ENCODE measurements at regions not wholly inside any gene's neighbourhood (a gene's known extent, or its start where the extent isn't known, plus 50 kb on each side); places are given as distances from the start of the nearest gene placed in this dataset.
A peak's percentile ranks its signal among the peaks of the same experiment; 100 is the strongest.
"Not testable (repeated sequence)": the region's sequence is repeated elsewhere in the genome, so short reads cannot be mapped to it uniquely, and the experiment has no call there.

DNA sequence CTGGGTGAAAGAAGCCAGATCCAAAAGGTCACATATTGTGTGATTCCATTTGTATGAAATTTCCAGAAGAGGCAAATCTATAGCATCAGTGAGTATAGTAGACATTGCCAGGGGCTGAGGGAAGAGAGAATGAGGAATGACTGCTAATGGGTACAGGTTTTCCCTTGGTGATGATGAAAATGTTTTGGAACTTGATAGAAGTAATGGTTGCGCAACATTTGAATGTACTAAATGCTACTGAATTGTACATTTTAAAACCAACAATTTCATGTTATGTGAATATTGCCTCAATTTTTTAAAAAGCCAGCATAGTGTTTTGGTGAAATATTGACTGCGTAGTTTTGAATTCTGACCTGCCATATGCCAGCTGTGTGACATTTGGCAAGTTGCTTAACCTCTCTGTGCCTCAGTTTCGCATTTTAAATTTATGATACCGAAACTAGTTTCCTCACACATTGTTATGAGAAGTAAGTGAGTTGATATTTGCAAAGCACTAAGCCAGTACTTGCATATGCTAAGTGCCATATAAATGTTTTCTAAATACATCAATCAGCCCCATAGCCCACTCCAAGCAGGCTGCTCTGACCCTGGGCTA is 75.4 kb upstream of the TMEM45B start:
- peaks cover 9% of the 10 kb centered on the region for H3K27me3 ChIP-seq (ENCODE audit: control insufficient read depth, insufficient read depth, low read length)

DNA sequence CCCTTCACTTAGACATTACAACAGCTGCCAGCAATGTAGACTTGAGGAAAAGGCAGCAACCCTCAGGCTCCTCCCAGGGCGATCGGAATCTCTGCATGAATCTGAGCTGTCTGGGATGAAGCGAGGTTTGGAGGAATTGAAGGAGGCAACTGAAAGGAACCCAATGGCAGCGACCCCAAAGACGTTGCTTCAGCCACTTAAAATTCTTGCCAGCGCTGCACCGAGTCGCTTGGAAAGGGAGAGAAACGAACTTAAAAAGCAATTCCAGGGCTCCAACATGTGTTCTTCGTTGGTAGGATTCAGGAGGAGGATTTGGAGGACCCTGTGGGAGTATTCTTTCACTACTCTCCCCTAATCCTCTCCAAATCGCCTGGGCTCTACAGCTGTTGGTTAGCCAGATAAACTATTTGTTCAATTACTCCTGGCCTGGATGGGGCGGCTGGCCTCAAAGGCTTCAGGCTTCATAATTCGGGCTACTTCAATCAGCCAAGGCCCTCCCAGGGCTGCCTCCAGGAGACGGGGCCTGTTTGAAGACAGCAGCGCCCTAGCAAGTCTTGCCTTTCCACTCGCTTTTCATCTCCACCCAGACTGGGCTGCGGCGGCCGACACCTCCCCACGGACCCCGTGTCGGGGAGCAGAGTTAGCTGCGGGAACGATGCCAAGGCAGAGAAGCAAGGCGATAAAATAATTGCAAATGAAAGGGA is 72.4 kb upstream of the TMEM45B start:
- no peaks in the 10 kb centered on the region for H3K36me3 ChIP-seq (ENCODE audit: control insufficient read depth, insufficient read depth, low read length)
- H3K27me3 ChIP-seq (ENCODE audit: control insufficient read depth, insufficient read depth, low read length): peaks cover 13% of the 10 kb centered on the region
- H3K9me3 ChIP-seq (ENCODE audit: control insufficient read depth, low read length): no peaks in the 10 kb centered on the region
- no peak overlapping the region for H3K4me3 ChIP-seq (ENCODE audit: low read length)
- no peaks in the 10 kb centered on the region for H3K4me1 ChIP-seq (ENCODE audit: control insufficient read depth, insufficient read depth, low read length)
- no peak overlapping the region for H3K9ac ChIP-seq (ENCODE audit: low read length)

More for the DNA sequence above, 75.4 kb upstream of the TMEM45B start:
- Histone ChIP-seq H3K4me1 (ENCODE audit: control insufficient read depth, insufficient read depth, low read length) (no peaks in the 10 kb centered on the region), H3K4me3 (ENCODE audit: low read length) (no peak overlapping the region), H3K9ac (ENCODE audit: low read length) (no peak overlapping the region), H3K9me3 (ENCODE audit: control insufficient read depth, low read length) (no peaks in the 10 kb centered on the region), H3K36me3 (ENCODE audit: control insufficient read depth, insufficient read depth, low read length) (no peaks in the 10 kb centered on the region)

DNA sequence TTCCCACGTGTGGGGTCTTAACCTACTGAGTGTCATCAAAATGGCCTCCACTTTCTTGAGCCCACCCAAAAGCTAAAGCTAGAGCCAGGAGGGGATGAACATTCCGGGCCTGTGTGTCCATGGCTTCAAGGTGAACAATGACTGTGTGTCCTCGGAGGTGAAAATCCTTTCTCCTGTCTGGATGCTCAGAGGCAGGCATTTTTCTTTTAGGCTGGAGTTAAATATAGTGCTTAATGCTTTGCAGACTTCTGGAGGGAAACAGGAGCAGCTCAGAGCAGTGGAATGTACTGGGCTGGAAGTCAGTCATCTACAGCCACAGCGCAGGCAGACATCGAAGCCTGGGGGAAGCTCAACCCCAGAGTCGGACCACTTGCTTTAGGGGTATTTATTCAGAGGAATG is 68.6 kb upstream of the TMEM45B start:
- Histone ChIP-seq H3K4me1 (ENCODE audit: control insufficient read depth, insufficient read depth, low read length) (peaks cover 10% of the 10 kb centered on the region), H3K9me3 (ENCODE audit: control insufficient read depth, low read length) (no peaks in the 10 kb centered on the region), H3K36me3 (ENCODE audit: control insufficient read depth, insufficient read depth, low read length) (no peaks in the 10 kb centered on the region), H3K9ac (ENCODE audit: low read length) (no peak overlapping the region), H3K27me3 (ENCODE audit: control insufficient read depth, insufficient read depth, low read length) (peaks cover 10% of the 10 kb centered on the region), H3K4me3 (ENCODE audit: low read length) (no peak overlapping the region)

DNA sequence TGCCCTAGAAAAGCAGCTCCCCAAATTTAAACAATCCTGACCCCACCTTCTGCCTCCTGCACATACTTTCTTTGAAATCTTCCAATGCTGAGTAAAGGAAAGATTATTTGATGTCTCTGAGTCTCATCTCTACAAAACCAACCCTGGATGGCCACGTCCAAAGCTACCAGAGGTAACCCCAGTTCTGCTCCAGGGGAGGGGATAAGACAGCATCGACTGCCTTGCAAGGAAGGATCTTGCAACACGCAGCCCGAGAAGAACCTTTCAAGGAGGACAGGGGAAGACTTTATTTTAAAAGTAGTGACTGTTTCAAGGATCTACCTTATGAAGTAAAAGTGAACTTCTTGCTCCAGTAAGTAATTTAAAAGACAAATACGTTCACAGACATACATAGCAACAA is 66.5 kb upstream of the TMEM45B start:
- Histone ChIP-seq H3K36me3 (ENCODE audit: control insufficient read depth, insufficient read depth, low read length) (no peaks in the 10 kb centered on the region), H3K4me1 (ENCODE audit: control insufficient read depth, insufficient read depth, low read length) (peaks cover 10% of the 10 kb centered on the region), H3K27me3 (ENCODE audit: control insufficient read depth, insufficient read depth, low read length) (peaks cover 10% of the 10 kb centered on the region), H3K9me3 (ENCODE audit: control insufficient read depth, low read length) (no peaks in the 10 kb centered on the region), H3K9ac (ENCODE audit: low read length) (no peak overlapping the region), H3K4me3 (ENCODE audit: low read length) (no peak overlapping the region)

DNA sequence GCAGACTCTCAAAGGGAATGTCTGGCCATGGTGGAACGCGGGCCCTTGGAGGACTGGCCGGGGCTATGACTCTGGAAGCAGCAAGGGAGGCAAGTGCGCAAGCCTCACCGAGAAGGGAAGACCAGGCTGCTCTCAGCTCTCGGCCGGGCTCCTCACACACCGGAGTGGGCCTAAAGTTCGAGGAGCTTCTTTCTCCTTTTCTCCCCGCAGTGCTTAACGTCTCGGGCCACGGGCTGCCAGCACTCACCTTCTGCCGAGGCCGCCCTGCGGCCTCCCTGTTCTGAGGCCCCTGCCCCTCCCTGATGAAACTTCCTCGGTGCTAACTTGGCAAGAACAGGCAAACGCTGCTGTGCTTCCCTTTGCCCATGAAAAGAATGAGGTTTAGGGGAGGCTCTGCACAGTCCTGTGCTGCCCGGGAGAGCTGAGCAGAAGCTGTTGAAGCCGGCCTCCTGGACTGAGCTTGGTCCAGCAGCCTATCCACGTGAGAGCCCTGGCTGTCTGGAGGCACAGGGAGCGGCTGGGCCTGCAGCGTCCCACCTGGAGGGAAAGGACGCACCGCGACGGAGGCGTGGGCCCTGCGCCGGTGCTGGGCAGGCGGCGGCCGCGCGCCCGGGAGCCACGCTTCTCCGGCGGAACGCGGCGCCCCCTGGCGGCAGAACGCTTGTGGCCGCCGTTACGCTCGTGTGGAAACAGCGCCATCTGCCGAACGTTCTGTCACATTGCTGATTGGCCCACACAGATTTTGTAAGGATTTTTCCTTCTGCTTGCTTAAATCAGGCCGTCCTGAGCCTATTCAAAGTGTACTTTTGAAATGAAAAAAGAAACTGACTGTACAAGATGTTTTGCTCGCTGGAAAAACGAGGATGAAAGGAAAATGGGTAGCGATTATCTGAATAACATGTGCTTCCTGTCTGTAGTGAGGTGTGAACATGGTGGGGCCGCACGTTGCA is 65.0 kb upstream of the TMEM45B start:
- Histone ChIP-seq H3K9me3 (ENCODE audit: control insufficient read depth, low read length) (no peaks in the 10 kb centered on the region), H3K9ac (ENCODE audit: low read length) (peak overlapping the region; percentile 43), H3K4me1 (ENCODE audit: control insufficient read depth, insufficient read depth, low read length) (peaks cover 10% of the 10 kb centered on the region), H3K27me3 (ENCODE audit: control insufficient read depth, insufficient read depth, low read length) (peaks cover 10% of the 10 kb centered on the region), H3K36me3 (ENCODE audit: control insufficient read depth, insufficient read depth, low read length) (no peaks in the 10 kb centered on the region), H3K4me3 (ENCODE audit: low read length) (peak overlapping the region; percentile 46)

DNA sequence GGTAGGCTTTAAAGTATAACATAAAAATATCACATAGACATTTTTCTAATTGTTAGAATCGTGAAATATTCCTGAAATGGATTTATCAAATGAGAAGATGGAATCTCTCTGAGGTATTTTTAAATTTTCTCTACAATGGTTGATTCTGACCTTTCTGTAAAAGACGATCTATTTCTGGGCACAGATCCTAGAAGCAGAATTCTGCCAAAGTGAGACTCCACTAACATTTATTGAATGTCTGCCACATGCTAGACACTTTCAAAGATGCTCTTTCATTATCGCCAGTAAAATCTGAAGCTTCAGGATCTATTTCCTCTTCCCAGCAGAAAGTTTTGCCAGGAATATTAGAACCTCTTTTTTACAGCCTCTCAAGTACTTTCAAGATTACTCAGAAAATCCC is 64.1 kb upstream of the TMEM45B start:
- H3K4me3 ChIP-seq (ENCODE audit: low read length): no peak overlapping the region
- no peak overlapping the region for H3K9ac ChIP-seq (ENCODE audit: low read length)
- peaks cover 10% of the 10 kb centered on the region for H3K27me3 ChIP-seq (ENCODE audit: control insufficient read depth, insufficient read depth, low read length)
- H3K36me3 ChIP-seq (ENCODE audit: control insufficient read depth, insufficient read depth, low read length): no peaks in the 10 kb centered on the region
- peaks cover 10% of the 10 kb centered on the region for H3K4me1 ChIP-seq (ENCODE audit: control insufficient read depth, insufficient read depth, low read length)
- H3K9me3 ChIP-seq (ENCODE audit: control insufficient read depth, low read length): no peaks in the 10 kb centered on the region

DNA sequence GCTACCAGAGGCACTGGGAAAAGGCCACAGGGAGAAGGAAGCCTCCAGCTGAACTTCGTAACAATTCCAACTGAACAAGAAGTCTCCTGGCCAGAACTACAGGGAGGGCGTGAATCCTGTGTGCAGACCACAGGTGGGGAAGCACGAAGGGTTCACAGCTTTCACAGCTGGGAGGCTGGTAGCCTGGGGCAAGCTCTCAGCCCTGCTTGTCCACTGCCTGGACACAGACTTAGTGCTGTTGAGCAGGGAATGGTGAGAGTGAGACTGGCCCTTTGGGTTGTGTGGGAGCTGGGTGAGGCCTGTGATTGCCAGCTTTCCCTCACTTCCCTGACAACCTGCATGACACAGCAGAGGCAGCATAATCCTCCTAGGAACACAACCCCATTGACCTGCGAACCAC is 52.1 kb upstream of the TMEM45B start:
- H3K36me3 ChIP-seq (ENCODE audit: control insufficient read depth, insufficient read depth, low read length); H3K9me3 ChIP-seq (ENCODE audit: control insufficient read depth, low read length); H3K4me1 ChIP-seq (ENCODE audit: control insufficient read depth, insufficient read depth, low read length); H3K27me3 ChIP-seq (ENCODE audit: control insufficient read depth, insufficient read depth, low read length); H3K9ac ChIP-seq (ENCODE audit: low read length); H3K4me3 ChIP-seq (ENCODE audit: low read length): not testable (repeated sequence)

DNA sequence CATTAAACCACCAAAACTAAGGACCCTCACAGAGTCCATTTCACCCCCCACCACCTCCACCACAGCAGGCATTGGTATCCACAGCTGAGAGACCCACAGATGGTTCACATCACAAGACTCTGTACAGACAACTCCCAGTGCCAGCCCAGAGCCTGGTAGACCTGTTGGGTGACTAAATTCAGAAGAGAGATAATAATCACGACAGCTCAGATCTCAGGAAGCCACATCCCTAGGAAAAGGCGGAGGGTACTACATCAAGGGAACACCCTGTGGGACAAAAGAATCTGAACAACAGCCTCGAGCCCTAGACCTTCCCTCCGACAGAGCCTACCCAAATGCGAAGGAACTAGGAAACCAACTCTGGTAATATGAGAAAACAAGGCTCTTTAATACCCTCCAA is 51.4 kb upstream of the TMEM45B start:
- not testable (repeated sequence) for H3K4me1 ChIP-seq (ENCODE audit: control insufficient read depth, insufficient read depth, low read length); H3K36me3 ChIP-seq (ENCODE audit: control insufficient read depth, insufficient read depth, low read length); H3K4me3 ChIP-seq (ENCODE audit: low read length); H3K27me3 ChIP-seq (ENCODE audit: control insufficient read depth, insufficient read depth, low read length); H3K9ac ChIP-seq (ENCODE audit: low read length); H3K9me3 ChIP-seq (ENCODE audit: control insufficient read depth, low read length)

All from mucosa of stomach (tissue), 1 donor.